CD4-positive, alpha-beta T cell treated with Interleukin-6 at 100 ng/mL for 8 hours (primary cell): ENCODE measurements at regions not wholly inside any gene's neighbourhood (a gene's known extent, or its start where the extent isn't known, plus 50 kb on each side); places are given as distances from the start of the nearest gene placed in this dataset.
"Not testable (repeated sequence)": the region's sequence is repeated elsewhere in the genome, so short reads cannot be mapped to it uniquely, and the experiment has no call there.

Source experiments
- DNase-seq: peaks from one replicate; pipeline ENCODE4 v3.0.0-alpha.2; 2020; ENCODE audit warnings: mixed read lengths, low spot score

GRCh38 chr1:14137411-14138134, 437.6 kb downstream of the PRDM2 start:
- DNase-seq, result no peak

DNA sequence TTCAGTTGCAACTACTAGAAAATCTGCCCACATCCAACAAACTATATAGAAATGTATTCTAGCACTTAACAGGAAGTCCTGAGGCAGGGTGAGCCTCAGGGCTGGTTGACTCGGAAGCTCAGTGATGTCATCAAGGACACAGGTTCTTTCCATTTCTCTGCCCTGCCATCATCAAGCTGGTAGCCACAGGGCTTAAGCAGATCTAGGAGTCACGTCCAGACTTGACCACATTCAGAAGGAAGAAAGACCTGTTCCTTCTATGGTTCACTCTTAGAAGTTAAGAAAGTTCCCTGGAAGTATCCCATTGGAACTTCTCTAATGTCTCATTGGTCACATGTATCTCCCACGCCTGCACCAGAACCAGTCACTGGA, 438.1 kb downstream of the PRDM2 start:
- DNase-seq, result no peak

DNA sequence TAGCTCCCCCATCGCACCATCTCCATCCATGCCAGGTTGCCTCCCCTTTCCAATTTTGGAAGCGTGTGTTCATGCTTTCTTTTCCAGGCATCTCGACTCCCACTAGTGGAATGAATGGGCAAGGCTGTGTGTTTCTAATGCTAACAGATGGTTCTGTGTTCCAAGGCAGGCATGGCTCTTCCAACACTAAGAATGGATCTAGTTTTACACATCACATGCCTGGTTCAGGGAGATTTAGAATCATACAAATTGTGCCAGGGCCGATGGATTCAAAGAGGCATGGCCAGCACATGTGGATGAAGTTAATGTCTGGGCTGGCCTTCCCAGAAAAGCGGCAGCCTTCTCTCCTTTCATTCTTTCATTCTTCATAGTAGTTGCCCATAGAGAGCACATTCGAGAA, 438.7 kb downstream of the PRDM2 start:
- DNase-seq, result no peak

DNA sequence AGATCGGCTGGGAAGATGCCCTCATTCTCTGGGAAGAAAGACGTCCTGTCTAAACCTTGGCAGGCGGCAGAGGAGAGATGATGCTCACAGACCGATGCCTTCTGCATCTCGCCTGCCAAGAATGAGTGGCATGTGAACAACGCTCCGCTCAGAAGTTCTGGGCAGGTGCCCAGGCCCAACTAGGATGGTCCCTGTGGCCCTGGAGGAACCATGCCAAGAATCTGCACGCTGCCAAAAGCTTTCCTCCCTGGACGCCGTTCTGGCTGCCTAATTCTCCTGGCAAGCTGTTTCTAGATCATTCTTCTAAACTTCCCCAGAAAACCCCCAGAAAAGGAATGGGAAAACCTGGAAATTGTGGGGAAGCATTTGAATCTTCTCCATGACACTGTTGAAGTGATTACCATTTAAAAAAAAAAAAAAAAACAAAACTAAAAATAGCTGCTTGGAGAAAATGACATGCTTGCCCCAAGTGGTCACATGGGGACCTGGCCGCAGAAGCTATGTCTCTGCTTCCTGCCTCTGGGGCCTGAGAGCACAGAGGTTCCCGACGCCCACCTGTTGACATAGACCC, 440.9 kb downstream of the PRDM2 start:
- no peak for DNase-seq

DNA sequence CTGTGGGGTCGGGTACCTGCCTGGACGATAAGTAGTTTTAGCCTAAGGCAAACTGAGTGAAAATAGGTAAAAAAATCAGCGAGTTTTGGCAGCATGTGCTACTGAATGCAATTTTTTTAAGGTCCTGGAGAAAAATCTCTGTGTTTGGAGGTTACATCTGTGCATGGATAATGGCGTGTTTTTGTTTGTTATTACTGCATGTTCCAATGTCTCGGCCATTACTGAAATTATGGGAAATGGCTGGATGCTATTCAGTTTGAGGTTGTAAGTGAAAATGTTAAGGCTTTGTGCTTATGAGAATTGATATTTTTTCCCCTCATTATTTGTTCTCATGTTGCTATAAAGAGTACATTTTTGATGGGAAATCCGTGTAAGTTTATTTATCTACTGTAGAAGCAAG, 441.7 kb downstream of the PRDM2 start:
- DNase-seq, result no peak

- DNase-seq, result no peak
Measured at GRCh38 chr1:14142397-14143100, 442.6 kb downstream of the PRDM2 start.

DNA sequence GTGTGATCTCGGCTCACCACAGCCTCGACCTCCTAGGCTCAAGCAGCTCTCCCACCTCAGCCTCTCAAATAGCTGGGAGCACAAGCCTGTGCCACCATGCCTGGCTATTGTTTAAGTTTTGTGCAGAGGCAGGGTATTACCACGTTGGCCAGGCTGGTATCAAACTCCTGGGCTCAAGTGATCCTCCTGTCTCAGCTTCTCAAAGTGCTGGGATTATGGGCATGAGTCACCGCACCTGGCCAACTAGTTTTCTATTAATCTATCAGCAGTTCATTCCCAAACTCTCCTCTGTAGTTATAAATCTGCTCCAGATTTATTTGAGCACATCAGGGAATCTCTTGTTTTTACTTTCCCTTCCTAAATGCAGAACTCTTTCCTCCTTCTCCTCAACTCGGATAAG, 443.8 kb downstream of the PRDM2 start:
- no peak for DNase-seq

DNA sequence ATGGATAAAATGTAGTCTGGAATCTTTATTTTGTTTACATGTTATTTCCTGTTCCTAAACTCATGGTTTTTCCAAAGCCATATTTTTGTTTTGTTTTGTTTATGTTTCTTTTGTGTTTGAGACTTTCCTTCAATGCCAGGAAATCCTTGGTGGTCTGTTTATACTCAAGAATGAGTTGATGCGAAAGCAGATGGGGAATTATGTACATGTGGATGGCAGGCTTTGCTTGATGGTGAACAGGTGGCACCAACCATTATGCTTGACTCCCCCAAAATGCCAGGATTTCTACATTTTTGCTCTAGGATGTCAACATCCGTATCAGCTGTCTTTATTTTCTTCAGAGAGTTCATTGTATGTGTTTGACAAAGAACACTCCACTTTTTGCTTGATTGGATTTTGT, 448.5 kb downstream of the PRDM2 start:
- DNase-seq, result no peak

DNA sequence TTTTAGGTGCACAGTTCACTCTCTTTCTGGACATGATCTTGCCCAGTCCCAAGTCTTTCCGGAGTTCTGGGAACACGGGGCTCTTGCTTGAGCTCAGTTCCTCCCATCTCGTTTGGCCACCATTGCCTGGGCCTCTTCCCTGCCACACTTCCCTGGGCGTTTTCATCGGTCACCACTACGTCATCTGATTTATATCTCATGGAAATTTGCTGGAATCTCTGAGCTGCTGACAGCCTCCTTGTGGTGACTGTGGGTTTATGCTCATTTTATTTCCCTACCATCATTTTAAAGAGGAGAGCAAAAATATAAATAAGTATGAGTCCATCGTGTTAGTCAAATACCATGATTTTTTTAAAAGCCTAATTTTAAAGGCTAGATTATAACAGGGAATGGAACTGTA, 449.1 kb upstream of the KAZN start:
- DNase-seq, result no peak

DNA sequence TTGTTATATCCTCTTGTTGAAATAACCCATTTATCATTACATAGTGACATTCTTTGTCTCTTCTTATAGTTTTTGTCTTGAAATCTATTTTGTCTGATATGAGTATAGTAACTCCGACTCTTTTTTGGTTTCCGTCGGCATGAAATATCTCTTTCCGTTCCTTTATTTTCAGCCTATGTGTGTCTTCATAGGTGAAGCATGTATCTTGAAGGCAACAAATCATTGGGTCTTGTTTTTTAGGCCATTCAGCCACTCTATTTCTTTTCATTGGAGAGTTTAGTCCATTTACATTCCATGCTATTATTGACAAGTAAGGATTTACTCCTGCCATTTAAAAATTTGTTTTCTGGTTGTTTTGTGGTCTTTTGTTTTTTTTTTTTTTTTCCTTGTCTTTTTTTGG, 441.9 kb upstream of the KAZN start:
- DNase-seq, result no peak

GRCh38 chr1:14160781-14161180, 437.7 kb upstream of the KAZN start:
- DNase-seq, result no peak

GRCh38 chr1:14163246-14163645, 435.2 kb upstream of the KAZN start:
- no peak for DNase-seq

GRCh38 chr1:14165371-14165801, 433.1 kb upstream of the KAZN start:
- DNase-seq, result no peak

DNA sequence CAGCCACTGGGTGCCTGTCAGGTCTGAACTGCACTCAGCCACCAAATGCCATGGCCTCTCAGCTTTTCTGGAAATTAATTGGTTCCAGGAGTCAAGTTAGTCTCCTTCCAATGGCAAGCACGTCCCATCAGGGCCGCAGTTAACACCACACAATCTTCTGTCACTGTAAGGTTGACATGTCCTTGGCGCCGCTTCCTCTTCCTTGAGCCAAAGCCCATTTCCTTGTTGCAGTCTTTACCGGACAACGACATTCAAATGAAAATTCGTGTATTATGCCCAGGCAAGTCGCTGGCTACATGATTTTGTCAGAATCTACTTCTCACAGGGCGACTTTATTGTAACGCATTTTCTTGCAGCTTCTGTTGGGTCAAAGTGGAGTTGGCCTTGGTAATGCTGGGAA, 430.6 kb upstream of the KAZN start:
- no peak for DNase-seq

- DNase-seq, result no peak
Measured at GRCh38 chr1:14168326-14169063, 430.0 kb upstream of the KAZN start.

DNA sequence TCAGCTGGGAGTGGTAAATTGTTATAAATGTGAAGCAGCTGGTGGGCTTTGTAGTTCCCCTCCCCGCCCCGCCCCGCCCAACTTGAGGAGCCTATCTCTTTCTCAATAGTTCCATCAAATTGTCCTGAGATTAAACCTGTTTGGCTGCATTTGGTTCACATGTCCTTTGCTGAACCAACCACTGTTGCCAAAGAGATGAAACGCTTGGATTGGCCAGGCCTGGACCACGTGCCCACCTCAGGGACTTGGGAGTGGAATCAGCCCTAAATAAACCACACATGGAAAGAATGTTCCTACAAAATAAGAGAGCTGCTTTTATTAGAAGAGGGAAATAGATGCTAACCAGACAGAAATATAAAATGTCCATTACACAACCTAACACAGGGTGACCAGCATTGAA, 424.9 kb upstream of the KAZN start:
- no peak for DNase-seq

DNA sequence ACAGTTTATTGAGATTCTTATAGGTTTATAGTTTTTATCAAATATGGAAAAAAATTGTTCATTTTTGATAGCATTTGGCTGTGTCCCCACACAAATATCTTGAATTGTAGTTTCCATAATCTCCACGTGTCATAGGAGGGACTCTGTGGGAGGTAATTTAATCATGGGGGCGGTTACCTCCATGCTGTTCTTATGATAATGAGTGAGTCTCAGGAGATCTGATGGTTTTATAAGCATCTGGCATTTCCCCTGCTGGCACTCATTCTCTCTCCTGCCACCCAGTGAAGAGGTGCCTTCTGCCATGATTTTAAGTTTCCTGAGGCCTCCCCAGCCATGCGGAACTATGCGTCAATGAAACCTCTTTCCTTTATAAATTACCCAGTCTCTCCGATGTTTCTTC, 420.6 kb upstream of the KAZN start:
- not testable (repeated sequence) for DNase-seq

- no peak for DNase-seq
Measured at GRCh38 chr1:14180738-14181137, 417.7 kb upstream of the KAZN start.

- DNase-seq, result no peak
Measured at GRCh38 chr1:14181191-14181795, 417.2 kb upstream of the KAZN start.

DNA sequence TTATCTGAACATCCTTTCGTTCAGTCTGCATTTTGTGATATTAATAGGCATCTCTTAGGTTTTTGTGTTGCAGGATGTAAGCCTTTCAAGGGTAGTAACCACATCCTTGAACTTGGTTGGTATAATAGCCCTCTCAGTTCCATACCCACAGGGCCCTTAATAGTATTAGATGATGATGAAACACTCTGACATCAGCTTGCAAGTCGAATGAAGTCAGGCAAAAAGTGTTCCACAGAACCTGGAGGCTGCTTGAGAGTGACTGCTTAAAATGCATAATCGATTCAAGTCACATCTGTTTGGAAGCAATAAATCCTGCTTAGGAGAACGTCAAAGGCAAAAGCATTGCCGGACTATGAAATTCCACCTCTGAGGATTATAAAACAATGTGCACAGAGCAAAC, 415.6 kb upstream of the KAZN start:
- DNase-seq, result no peak

GRCh38 chr1:14183329-14183728, 415.2 kb upstream of the KAZN start:
- no peak for DNase-seq

DNA sequence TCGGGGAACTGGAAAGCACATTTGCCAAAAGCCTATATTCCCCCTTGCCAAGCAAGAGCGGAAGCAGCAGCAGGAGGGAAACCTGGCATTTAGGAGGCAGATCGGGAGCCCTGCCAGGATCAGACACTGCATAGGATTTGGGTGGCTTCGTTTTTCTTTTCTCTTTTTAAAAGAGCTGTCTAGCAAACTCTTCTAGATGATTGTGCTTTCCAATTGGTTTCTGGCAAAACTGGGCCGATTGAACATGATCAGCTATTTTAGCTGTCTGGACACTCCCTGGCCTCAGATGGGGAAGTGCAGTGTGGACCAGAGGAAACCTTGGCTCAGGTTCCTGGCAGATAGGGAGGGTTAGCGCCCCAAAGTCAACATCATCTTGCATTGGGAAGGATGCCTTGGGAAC, 414.0 kb upstream of the KAZN start:
- no peak for DNase-seq
